GM12878 (cell line): ENCODE measurements at regions not wholly inside any gene's neighbourhood (a gene's known extent, or its start where the extent isn't known, plus 50 kb on each side); places are given as distances from the start of the nearest gene placed in this dataset.

ENCODE experiments used
- ATAC-seq: fragments of 200-7000 bp; cut with Tn5 transposase; 3 replicates; pipeline ENCODE4 v1.9.1; 2020; ENCODE audit warnings: mild to moderate bottlenecking, moderate library complexity
- BruUV-seq: library from RNA; stranded (reverse); fragments of 400-500 nt; replicated peaks from 2 replicates; lab custom pipeline; 2021; lab: Mats Ljungman, UMichigan
- CTCF ChIA-PET: fragments of 300-600 bp; sonication (Branson Sonifier 250); formaldehyde crosslinking; extraction: SDS; loops from one replicate; lab custom pipeline; 2021; ENCODE audit warnings: inconsistent platforms; lab: Yijun Ruan, JAX
- POLR2A ChIA-PET: fragments of 350-600 bp; formaldehyde crosslinking; extraction: SDS; loops from one replicate; lab custom pipeline; 2021; ENCODE audit warnings: inconsistent platforms; lab: Charles Lee
- RAD21 ChIA-PET: fragments of 300-600 bp; sonication (Branson Sonifier 250); formaldehyde crosslinking; loops from one replicate; lab custom pipeline; 2023; ENCODE audit warnings: antibody characterized with exemption; ENCODE audit not compliant: unreplicated experiment; lab: Charles Lee
- SMC1A ChIA-PET: fragments of 300-600 bp; sonication (Branson Sonifier 250); formaldehyde crosslinking; loops from one replicate; lab custom pipeline; 2023; ENCODE audit not compliant: unreplicated experiment, uncharacterized antibody; lab: Charles Lee
- DNase-seq: peaks from one replicate; pipeline ENCODE4 v3.0.0-alpha.2; 2011; ENCODE audit warnings: low read depth, low spot score
- FAIRE-seq: peaks from 3 replicates; lab custom pipeline; 2011; peaks lifted over from hg19 to GRCh38; lab: Jason Lieb, UNC
- H2AFZ ChIP-seq: 2 replicates; pipeline ENCODE4 v1.6.0; 2011; ENCODE audit warnings: low read depth, low read length, control low read depth; ENCODE audit not compliant: control insufficient read depth
- H3K27ac ChIP-seq: 2 replicates; pipeline ENCODE4 v1.5.1; 2011; ENCODE audit warnings: control low read depth; ENCODE audit not compliant: control insufficient read depth, insufficient read depth
- H3K27me3 ChIP-seq, 2 experiments: replicated peaks in 1 of 2; 2 replicates each; pipeline versions ENCODE4 v1.6.0 to v1.6.1; 2011; ENCODE audit warnings: low read length in 1 of 2; ENCODE audit not compliant: control insufficient read depth in 2 of 2, insufficient read depth in 2 of 2
- H3K36me3 ChIP-seq, 2 experiments: 2 replicates each; pipeline ENCODE4 v1.5.1; 2011; ENCODE audit warnings: low read length in 1 of 2; ENCODE audit not compliant: control insufficient read depth in 2 of 2, insufficient read depth in 2 of 2
- H3K4me1 ChIP-seq: 2 replicates; pipeline ENCODE4 v1.6.1; 2011; ENCODE audit warnings: mild to moderate bottlenecking, low read length, moderate library complexity, mixed read lengths; ENCODE audit not compliant: control insufficient read depth, insufficient read depth
- H3K4me2 ChIP-seq: 2 replicates; pipeline ENCODE4 v1.6.0; 2011; ENCODE audit warnings: control low read depth; ENCODE audit not compliant: control insufficient read depth, insufficient read depth
- H3K4me3 ChIP-seq: fragments of 200-600 bp; sonication (generic); 2 replicates; pipeline ENCODE4 v1.5.1; 2016
- H3K79me2 ChIP-seq: 2 replicates; pipeline ENCODE4 v1.6.0; 2011; ENCODE audit warnings: low read length; ENCODE audit not compliant: control insufficient read depth, insufficient read depth
- H3K9ac ChIP-seq: 2 replicates; pipeline ENCODE4 v1.8.0; 2011; ENCODE audit warnings: low read length, control low read depth, mixed read lengths; ENCODE audit not compliant: control insufficient read depth, insufficient read depth
- H3K9me3 ChIP-seq: replicated peaks from 3 replicates; pipeline ENCODE4 v1.5.1; 2011; ENCODE audit warnings: mild to moderate bottlenecking, low read length; ENCODE audit not compliant: control insufficient read depth, insufficient read depth
- H4K20me1 ChIP-seq: 2 replicates; pipeline ENCODE4 v1.6.0; 2011; ENCODE audit not compliant: control insufficient read depth, insufficient read depth
- CBX3 ChIP-seq: fragments of 200-600 bp; sonication (generic); IDR thresholded peaks from 2 replicates; pipeline ENCODE4 v1.6.1; 2016; ENCODE audit warnings: low read depth, borderline replicate concordance
- CBX5 ChIP-seq: sonication (generic); IDR thresholded peaks from 2 replicates; pipeline ENCODE4 v1.6.1; 2016; ENCODE audit warnings: low read depth, moderate library complexity, mild to moderate bottlenecking, inconsistent platforms
- ESRRA ChIP-seq: IDR thresholded peaks from 2 replicates; pipeline ENCODE4 v1.6.1; 2012; ENCODE audit warnings: mild to moderate bottlenecking, low read length, improper control_type of control experiment
- HDAC6 ChIP-seq: fragments of 200-600 bp; sonication (generic); IDR thresholded peaks from one replicate; pipeline ENCODE4 v1.8.0; 2017; ENCODE audit warnings: antibody characterized with exemption; ENCODE audit not compliant: unreplicated experiment
- IKZF1 ChIP-seq: fragments of 450-650 bp; conservative IDR thresholded peaks from 2 replicates; pipeline ENCODE4 v1.6.1; 2017; ENCODE audit warnings: antibody characterized with exemption, mild to moderate bottlenecking
- RUNX3 ChIP-seq: IDR thresholded peaks from 2 replicates; pipeline ENCODE4 v1.6.1; 2012; ENCODE audit warnings: low read length, inconsistent platforms
- SMARCA5 ChIP-seq: fragments of 450-650 bp; IDR thresholded peaks from 2 replicates; pipeline ENCODE4 v1.6.1; 2017; ENCODE audit warnings: mild to moderate bottlenecking
- TAF1 ChIP-seq: IDR thresholded peaks from 2 replicates; pipeline ENCODE4 v1.6.1; 2011; ENCODE audit warnings: mild to moderate bottlenecking, low read depth, low read length, borderline replicate concordance
- ZNF274 ChIP-seq: IDR thresholded peaks from one replicate; pipeline ENCODE4 v1.8.0; 2011; ENCODE audit not compliant: insufficient read length, insufficient read depth
- ZNF384 ChIP-seq: IDR thresholded peaks from 2 replicates; pipeline ENCODE4 v1.6.1; 2012; ENCODE audit warnings: low read depth, mild to moderate bottlenecking, low read length, improper control_type of control experiment, borderline replicate concordance
- ZSCAN29 ChIP-seq: fragments of 450-650 bp; IDR thresholded peaks from 2 replicates; pipeline ENCODE4 v1.6.1; 2017; ENCODE audit warnings: mild to moderate bottlenecking, moderate library complexity
- WGBS: methylation state at CpG from one replicate; pipeline ENCODE4 v1.1.6; 2016; ENCODE audit warnings: low lambda C conversion rate; ENCODE audit not compliant: insufficient replicate concordance, insufficient coverage; ENCODE audit errors: missing lambda C conversion rate; 5-methylcytosine and 5-hydroxymethylcytosine counted together
- in situ Hi-C: fragments of 300-500 bp; cut with MboI; formaldehyde crosslinking; loops from 9 replicates; pipeline ENCODE4 v1.14.3; 2018; ENCODE audit warnings: mixed read lengths
- intact Hi-C: fragments of 100-400 bp; cut with micrococcal nuclease; formaldehyde crosslinking; loops from one replicate; pipeline ENCODE4 v1.14.2; 2022; ENCODE audit not compliant: unreplicated experiment
- TF ChIP-seq, protein P1 (sequence below): IDR thresholded peaks from 2 replicates; pipeline ENCODE4 v1.6.1; 2012; ENCODE audit warnings: low read depth, low read length, improper control_type of control experiment
- TF ChIP-seq, protein P2 (sequence below): IDR thresholded peaks from 2 replicates; pipeline ENCODE4 v1.6.1; 2012; ENCODE audit warnings: mild to moderate bottlenecking, low read depth, low read length
- TF ChIP-seq, protein P3 (sequence below): fragments of 450-650 bp; formaldehyde crosslinking; IDR thresholded peaks from 2 replicates; pipeline ENCODE4 v1.4.0; 2020; ENCODE audit warnings: mild to moderate bottlenecking, moderate library complexity

DNA sequence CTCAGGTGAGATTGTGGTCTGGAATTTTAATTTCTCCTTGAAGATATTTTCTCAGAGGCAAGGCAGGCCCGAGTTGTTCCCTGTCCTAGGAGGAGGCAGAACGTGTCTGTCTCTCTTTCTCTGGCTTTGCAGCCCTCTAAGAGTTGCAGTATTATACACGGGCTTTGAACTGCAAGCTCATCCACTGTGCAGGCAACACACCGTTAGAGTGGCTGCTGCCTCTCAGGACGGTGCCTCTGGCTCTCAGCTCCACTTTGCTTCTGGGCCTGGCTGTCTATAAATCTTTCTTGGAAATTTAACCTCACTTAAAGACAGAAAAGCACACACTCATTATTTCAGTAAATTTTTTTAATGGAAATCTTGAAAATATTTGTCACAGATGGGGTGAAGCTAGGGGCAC, 170.1 kb upstream of the ADCY2 start:
- Histone ChIP-seq H4K20me1 (no peaks in the 10 kb centered on the region), H3K27me3 (no peaks in the 10 kb centered on the region), H3K9ac (no peak overlapping the region), H3K4me2 (no peak overlapping the region), H2AFZ (no peak overlapping the region), H3K4me1 (no peaks in the 10 kb centered on the region), H3K4me3 (no peak overlapping the region), H3K36me3 (no peaks in the 10 kb centered on the region), H3K79me2 (no peaks in the 10 kb centered on the region)
- RAD21 ChIA-PET = no interaction called here
- CTCF ChIA-PET = no interaction called here
- DNase-seq = no peak
- WGBS = 0% methylated on average over 5 of the region's 5 CpGs
- no peak for FAIRE-seq
- POLR2A ChIA-PET = no interaction called here
- BruUV-seq = no TSS peak
- intact Hi-C loops = no loop called here
- SMC1A ChIA-PET = no interaction called here
- TF ChIP-seq ZNF384 (no peak), ESRRA (no peak), HDAC6 (no peak), TAF1 (no peak), CBX3 (no peak), ZNF274 (no peak), RUNX3 (no peak), SMARCA5 (no peak), ZSCAN29 (no peak), CBX5 (no peak), IKZF1 (no peak)
- TF ChIP-seq, protein P1, sequence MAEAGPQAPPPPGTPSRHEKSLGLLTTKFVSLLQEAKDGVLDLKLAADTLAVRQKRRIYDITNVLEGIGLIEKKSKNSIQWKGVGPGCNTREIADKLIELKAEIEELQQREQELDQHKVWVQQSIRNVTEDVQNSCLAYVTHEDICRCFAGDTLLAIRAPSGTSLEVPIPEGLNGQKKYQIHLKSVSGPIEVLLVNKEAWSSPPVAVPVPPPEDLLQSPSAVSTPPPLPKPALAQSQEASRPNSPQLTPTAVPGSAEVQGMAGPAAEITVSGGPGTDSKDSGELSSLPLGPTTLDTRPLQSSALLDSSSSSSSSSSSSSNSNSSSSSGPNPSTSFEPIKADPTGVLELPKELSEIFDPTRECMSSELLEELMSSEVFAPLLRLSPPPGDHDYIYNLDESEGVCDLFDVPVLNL = no peak
- TF ChIP-seq, protein P2, sequence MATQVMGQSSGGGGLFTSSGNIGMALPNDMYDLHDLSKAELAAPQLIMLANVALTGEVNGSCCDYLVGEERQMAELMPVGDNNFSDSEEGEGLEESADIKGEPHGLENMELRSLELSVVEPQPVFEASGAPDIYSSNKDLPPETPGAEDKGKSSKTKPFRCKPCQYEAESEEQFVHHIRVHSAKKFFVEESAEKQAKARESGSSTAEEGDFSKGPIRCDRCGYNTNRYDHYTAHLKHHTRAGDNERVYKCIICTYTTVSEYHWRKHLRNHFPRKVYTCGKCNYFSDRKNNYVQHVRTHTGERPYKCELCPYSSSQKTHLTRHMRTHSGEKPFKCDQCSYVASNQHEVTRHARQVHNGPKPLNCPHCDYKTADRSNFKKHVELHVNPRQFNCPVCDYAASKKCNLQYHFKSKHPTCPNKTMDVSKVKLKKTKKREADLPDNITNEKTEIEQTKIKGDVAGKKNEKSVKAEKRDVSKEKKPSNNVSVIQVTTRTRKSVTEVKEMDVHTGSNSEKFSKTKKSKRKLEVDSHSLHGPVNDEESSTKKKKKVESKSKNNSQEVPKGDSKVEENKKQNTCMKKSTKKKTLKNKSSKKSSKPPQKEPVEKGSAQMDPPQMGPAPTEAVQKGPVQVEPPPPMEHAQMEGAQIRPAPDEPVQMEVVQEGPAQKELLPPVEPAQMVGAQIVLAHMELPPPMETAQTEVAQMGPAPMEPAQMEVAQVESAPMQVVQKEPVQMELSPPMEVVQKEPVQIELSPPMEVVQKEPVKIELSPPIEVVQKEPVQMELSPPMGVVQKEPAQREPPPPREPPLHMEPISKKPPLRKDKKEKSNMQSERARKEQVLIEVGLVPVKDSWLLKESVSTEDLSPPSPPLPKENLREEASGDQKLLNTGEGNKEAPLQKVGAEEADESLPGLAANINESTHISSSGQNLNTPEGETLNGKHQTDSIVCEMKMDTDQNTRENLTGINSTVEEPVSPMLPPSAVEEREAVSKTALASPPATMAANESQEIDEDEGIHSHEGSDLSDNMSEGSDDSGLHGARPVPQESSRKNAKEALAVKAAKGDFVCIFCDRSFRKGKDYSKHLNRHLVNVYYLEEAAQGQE = no peak
- TF ChIP-seq, protein P3, sequence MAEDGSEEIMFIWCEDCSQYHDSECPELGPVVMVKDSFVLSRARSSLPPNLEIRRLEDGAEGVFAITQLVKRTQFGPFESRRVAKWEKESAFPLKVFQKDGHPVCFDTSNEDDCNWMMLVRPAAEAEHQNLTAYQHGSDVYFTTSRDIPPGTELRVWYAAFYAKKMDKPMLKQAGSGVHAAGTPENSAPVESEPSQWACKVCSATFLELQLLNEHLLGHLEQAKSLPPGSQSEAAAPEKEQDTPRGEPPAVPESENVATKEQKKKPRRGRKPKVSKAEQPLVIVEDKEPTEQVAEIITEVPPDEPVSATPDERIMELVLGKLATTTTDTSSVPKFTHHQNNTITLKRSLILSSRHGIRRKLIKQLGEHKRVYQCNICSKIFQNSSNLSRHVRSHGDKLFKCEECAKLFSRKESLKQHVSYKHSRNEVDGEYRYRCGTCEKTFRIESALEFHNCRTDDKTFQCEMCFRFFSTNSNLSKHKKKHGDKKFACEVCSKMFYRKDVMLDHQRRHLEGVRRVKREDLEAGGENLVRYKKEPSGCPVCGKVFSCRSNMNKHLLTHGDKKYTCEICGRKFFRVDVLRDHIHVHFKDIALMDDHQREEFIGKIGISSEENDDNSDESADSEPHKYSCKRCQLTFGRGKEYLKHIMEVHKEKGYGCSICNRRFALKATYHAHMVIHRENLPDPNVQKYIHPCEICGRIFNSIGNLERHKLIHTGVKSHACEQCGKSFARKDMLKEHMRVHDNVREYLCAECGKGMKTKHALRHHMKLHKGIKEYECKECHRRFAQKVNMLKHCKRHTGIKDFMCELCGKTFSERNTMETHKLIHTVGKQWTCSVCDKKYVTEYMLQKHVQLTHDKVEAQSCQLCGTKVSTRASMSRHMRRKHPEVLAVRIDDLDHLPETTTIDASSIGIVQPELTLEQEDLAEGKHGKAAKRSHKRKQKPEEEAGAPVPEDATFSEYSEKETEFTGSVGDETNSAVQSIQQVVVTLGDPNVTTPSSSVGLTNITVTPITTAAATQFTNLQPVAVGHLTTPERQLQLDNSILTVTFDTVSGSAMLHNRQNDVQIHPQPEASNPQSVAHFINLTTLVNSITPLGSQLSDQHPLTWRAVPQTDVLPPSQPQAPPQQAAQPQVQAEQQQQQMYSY = no peak
- TF ChIP-seq, all 136 proteins: peak for 0
- Histone ChIP-seq H3K27ac (no peak overlapping the region), H3K9me3 (no peaks in the 10 kb centered on the region)
- no peak for ATAC-seq
- in situ Hi-C loops = no loop called here
